CD4-positive, alpha-beta T cell treated with Interleukin-10 for 1 hour (primary cell): ENCODE measurements at regions not wholly inside any gene's neighbourhood (a gene's known extent, or its start where the extent isn't known, plus 50 kb on each side); places are given as distances from the start of the nearest gene placed in this dataset.

ENCODE experiments used
- DNase-seq: peaks from one replicate; pipeline ENCODE4 v3.0.0-alpha.2; 2020

DNA sequence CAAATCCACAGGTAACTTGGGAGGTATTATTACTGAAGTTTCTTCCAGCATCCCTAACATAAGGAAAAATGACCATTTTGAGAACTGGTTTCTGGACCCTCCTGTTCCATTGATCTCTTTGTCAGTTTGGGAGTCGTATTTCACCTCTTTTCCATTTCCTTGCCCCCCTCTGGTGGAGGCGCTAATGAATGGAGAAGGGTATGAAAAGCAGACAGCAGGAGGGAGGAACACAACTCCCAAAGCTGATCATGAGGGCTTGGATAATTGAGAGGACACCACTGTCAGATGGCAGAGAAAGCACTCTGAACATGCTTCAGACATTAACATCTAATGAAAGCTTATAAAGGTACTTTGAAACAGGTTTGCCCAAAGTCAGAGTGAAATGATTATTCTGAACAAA lies 56.6 kb upstream of the TLK1 start:
- no peak for DNase-seq

DNA sequence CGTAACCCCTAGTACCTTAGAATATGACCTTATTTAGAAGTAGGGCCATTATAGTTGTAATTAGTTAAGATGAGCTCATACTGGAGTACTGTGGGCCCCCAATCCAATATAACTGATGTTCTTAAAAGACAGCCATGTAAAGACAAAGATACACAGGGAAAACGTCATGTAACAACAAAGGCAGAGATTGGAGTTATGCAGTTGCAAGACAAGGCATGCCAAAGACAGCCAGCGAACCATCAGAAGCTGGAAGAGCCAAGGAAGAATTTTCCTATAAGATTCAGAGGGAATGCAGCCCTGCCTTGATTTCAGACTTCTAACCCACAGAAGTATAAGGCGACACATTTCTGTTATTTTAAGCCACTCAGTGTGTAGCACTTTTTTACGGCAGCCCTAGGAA lies 55.9 kb upstream of the TLK1 start:
- DNase-seq = no peak

DNA sequence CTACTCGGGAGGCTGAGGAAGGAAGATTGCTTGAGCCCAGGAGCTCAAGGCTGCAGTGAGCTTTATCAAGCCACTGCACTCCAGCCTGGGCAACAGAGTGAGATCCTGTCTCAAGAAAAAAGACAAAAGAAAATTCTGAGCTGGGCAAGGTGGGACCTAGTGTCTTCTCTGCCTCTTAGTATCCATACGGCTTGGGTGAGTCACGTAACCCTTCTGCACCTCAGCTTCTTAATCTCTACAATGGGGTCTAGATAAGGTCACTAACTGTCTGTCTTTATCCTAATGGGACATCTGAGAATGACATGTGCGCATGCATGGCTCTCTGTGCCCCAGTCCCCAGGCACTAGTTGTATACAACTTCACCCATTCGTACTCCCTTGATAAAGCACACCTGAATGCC lies 53.4 kb upstream of the TLK1 start:
- DNase-seq = no peak

- peak; percentile 51 for DNase-seq
Observed at GRCh38 chr2:171210864-171211431, 50.3 kb upstream of the TLK1 start.
